Lower lobe of right lung (tissue), 2 donors: ENCODE measurements at regions not wholly inside any gene's neighbourhood (a gene's known extent, or its start where the extent isn't known, plus 50 kb on each side); places are given as distances from the start of the nearest gene placed in this dataset.

Experiments
- ATAC-seq, 2 donors: fragments of 200-7000 bp; cut with Tn5 transposase; one replicate each; pipeline ENCODE4 v1.9.1; 2020 to 2022; ENCODE audit warnings: mild to moderate bottlenecking in 2 of 2, moderate library complexity in 2 of 2
- DNase-seq: peaks from one replicate; pipeline ENCODE4 v3.0.0-alpha.2; 2020
- H3K27ac ChIP-seq: fragments of 200-600 bp; one replicate; pipeline ENCODE4 v1.8.0; 2022
- H3K27me3 ChIP-seq: fragments of 200-600 bp; one replicate; pipeline ENCODE4 v1.8.0; 2022; ENCODE audit warnings: low read depth
- H3K36me3 ChIP-seq: fragments of 200-600 bp; one replicate; pipeline ENCODE4 v1.8.0; 2022; ENCODE audit warnings: mild to moderate bottlenecking
- H3K4me1 ChIP-seq: fragments of 200-600 bp; one replicate; pipeline ENCODE4 v1.8.0; 2022
- H3K4me3 ChIP-seq: fragments of 200-600 bp; one replicate; pipeline ENCODE4 v1.8.0; 2022; ENCODE audit warnings: mild to moderate bottlenecking
- H3K9me3 ChIP-seq: fragments of 200-600 bp; one replicate; pipeline ENCODE4 v1.8.0; 2022
- CTCF ChIP-seq: fragments of 200-600 bp; IDR thresholded peaks from one replicate; pipeline ENCODE4 v1.8.0; 2022; ENCODE audit warnings: antibody characterized with exemption, mild to moderate bottlenecking
- intact Hi-C: fragments of 100-400 bp; cut with DNase I; formaldehyde crosslinking; loops from one replicate; pipeline ENCODE4 v1.11.0; 2022
- donor health status: DM: no; HTN: yes; CAD: no; lungs with severe emphysema.

DNA sequence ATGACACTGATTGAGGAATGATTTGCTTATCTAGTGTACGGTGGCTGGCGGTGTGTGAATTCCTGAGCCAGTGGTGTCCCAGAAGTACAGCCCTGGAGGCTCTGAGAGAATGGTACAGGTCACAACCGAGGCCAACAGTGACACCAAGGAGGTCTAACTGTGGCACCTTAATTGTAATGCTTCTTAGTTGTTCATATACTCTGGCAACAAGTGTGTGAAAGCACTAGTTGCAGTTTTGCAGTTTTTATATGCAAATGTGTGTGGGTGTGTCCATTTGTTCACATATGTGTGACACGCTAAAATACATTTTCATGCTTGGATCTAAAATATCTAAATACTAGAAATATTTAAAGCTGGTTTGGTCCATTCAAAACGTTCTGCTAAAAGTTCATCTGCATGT lies 185.3 kb upstream of the FMN2 start:
- H3K36me3 ChIP-seq, result no peaks in the 10 kb centered on the region
- H3K9me3 ChIP-seq, result no peaks in the 10 kb centered on the region
- H3K4me1 ChIP-seq, result no peaks in the 10 kb centered on the region
- ATAC-seq, result no peak
- H3K27ac ChIP-seq, result no peak overlapping the region
- TF ChIP-seq CTCF, result no peak
- DNase-seq, result no peak
- H3K4me3 ChIP-seq, result no peak overlapping the region
- no peaks in the 10 kb centered on the region for H3K27me3 ChIP-seq
- intact Hi-C loops, result no loop called here

DNA sequence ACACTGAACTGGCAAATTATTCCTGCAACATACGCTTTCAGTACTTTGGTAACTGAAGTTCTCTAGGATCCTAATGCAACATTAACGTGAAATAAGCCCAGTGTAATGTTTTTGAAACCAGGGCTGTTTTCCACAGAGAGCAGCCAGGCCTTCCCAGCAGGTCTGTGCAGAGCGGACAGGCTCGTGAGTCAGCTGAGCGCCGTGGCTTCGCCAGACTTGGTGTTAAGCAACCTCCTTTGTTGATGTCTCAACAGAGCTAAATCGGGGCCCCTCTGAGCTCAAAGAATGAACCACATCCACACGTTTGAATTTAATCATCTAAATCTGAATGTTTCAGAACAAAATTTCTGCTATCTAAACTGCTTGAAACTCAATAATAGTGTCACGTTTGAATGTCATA lies 181.8 kb upstream of the FMN2 start:
- ATAC-seq (peak; percentile 56 to 70), DNase-seq (peak; percentile 79)
- H3K27me3 ChIP-seq, result no peaks in the 10 kb centered on the region
- H3K4me3 ChIP-seq, result no peak overlapping the region
- no peak overlapping the region for H3K27ac ChIP-seq
- intact Hi-C loops, result no loop called here
- no peaks in the 10 kb centered on the region for H3K9me3 ChIP-seq
- H3K36me3 ChIP-seq, result no peaks in the 10 kb centered on the region
- no peak for TF ChIP-seq CTCF
- H3K4me1 ChIP-seq, result peaks cover 4% of the 10 kb centered on the region

GRCh38 chr1:239912471-239912870 lies 179.2 kb upstream of the FMN2 start:
- no peak overlapping the region for H3K4me3 ChIP-seq
- peak; percentile 20 to 49 for ATAC-seq
- H3K4me1 ChIP-seq, result peaks cover 4% of the 10 kb centered on the region
- H3K9me3 ChIP-seq, result no peaks in the 10 kb centered on the region
- intact Hi-C loops, result no loop called here
- DNase-seq, result no peak
- no peaks in the 10 kb centered on the region for H3K27me3 ChIP-seq
- no peak for TF ChIP-seq CTCF
- no peaks in the 10 kb centered on the region for H3K36me3 ChIP-seq
- no peak overlapping the region for H3K27ac ChIP-seq

GRCh38 chr1:239913141-239913585 lies 178.5 kb upstream of the FMN2 start:
- ATAC-seq, result peak; percentile 74 to 90
- H3K27ac ChIP-seq, result peak overlapping the region; percentile 26
- TF ChIP-seq CTCF, result no peak
- no peaks in the 10 kb centered on the region for H3K27me3 ChIP-seq
- H3K4me3 ChIP-seq, result no peak overlapping the region
- no peaks in the 10 kb centered on the region for H3K9me3 ChIP-seq
- no peaks in the 10 kb centered on the region for H3K36me3 ChIP-seq
- intact Hi-C loops, result no loop called here
- peaks cover 4% of the 10 kb centered on the region for H3K4me1 ChIP-seq
- no peak for DNase-seq

- Histone ChIP-seq H3K9me3 (no peaks in the 10 kb centered on the region), H3K36me3 (no peaks in the 10 kb centered on the region), H3K27ac (no peak overlapping the region), H3K4me1 (peaks cover 4% of the 10 kb centered on the region), H3K4me3 (no peak overlapping the region), H3K27me3 (no peaks in the 10 kb centered on the region)
- intact Hi-C loops, result no loop called here
- no peak for TF ChIP-seq CTCF
- ATAC-seq (no peak), DNase-seq (no peak)
Observed at GRCh38 chr1:239914751-239915231, 176.9 kb upstream of the FMN2 start.

GRCh38 chr1:239918634-239919033 lies 173.0 kb upstream of the FMN2 start:
- TF ChIP-seq CTCF, result no peak
- intact Hi-C loops, result no loop called here
- no peak for DNase-seq
- no peaks in the 10 kb centered on the region for H3K9me3 ChIP-seq
- H3K36me3 ChIP-seq, result no peaks in the 10 kb centered on the region
- H3K4me1 ChIP-seq, result no peaks in the 10 kb centered on the region
- no peak for ATAC-seq
- no peak overlapping the region for H3K4me3 ChIP-seq
- no peaks in the 10 kb centered on the region for H3K27me3 ChIP-seq
- H3K27ac ChIP-seq, result no peak overlapping the region
